ENCODE measurements at regions not wholly inside any gene's neighbourhood (a gene's known extent, or its start where the extent isn't known, plus 50 kb on each side); places are given as distances from the start of the nearest gene placed in this dataset.
A peak's percentile ranks its signal among the peaks of the same experiment; 100 is the strongest.

DNA sequence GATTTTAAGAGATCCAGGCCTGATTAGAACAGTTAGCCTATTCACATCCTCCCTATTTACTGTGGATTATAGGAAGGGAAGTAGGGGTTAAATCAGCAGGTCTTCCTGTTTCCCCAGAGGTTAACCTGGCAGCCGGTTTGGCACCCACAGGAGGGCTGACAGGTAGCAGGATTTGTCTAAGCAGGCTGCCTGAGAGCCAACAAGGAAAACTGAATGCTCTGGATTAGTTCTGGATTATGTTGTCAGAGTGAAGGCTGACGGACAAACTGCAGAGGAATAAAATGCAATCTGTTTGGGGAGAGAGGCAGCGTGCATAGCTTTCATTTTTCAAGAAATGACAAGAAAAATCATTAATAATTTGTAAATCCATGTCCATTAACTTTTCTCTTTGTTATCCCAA is 397.1 kb upstream of the FAM241A start:
- TF ChIP-seq POLR2AphosphoS5 (IDR thresholded peaks at IDR 0.05; ENCODE audit: borderline replicate concordance, low read depth, low read length) (no peak), EZH2 (IDR thresholded peaks at IDR 0.05) (no peak), FOXP2 (optimal IDR thresholded peaks at IDR 0.05; ENCODE audit: control extremely low read depth, extremely low read length, insufficient read depth) (no peak)
- no peak overlapping the region for H3K4me3 ChIP-seq
- no peak overlapping the region for H3K9ac ChIP-seq (ENCODE audit: insufficient read length)
- no peaks in the 10 kb centered on the region for H3K9me3 ChIP-seq (ENCODE audit: low read depth, low read length)
- H3K36me3 ChIP-seq (ENCODE audit: insufficient read depth, low read length), result no peaks in the 10 kb centered on the region
- no peak overlapping the region for H3K27ac ChIP-seq
- no peak for DNase-seq (ENCODE audit: low read depth, low spot score)

DNA sequence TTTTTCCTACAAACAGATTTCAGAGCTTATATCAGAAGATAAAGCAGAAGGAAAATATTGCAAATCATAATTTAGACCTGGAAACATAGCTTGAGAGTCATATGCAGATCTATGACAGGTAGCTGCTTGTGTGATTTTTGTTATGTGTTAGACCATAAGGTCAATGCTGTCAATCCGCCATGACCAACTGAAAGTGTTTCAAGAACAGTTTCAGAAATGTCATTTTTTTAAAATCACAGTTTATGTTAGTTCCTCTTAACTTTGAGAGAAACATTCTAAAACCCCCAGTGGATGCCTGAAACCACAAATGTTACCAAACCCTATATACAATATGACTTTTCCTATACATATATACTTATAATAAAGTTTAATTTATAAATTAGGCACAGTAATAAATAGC is 391.3 kb upstream of the FAM241A start:
- TF ChIP-seq POLR2AphosphoS5 (IDR thresholded peaks at IDR 0.05; ENCODE audit: borderline replicate concordance, low read depth, low read length) (no peak), FOXP2 (optimal IDR thresholded peaks at IDR 0.05; ENCODE audit: control extremely low read depth, extremely low read length, insufficient read depth) (no peak), EZH2 (IDR thresholded peaks at IDR 0.05) (no peak)
- no peak overlapping the region for H3K4me3 ChIP-seq

DNA sequence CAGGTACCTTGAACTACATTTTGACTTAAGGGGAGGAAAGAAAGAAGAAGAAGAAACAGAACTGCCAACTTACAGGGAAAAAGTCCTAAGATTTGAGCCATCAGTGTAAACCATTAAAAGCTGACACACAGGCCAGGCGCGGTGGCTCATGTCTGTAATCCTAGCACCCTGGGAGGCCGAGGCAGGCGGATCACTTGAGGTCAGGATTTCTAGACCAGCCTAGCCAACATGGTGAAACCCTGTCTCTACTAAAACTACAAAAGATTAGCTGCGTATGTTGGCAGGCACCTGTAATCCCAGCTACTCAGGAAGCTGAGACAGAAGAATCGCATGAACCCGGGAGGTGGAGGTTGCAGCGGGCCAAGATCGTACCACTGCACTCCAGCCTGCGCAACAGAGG is 389.7 kb upstream of the FAM241A start:
- H3K36me3 ChIP-seq (ENCODE audit: insufficient read depth, low read length), result no peaks in the 10 kb centered on the region
- TF ChIP-seq EZH2 (IDR thresholded peaks at IDR 0.05) (no peak), FOXP2 (optimal IDR thresholded peaks at IDR 0.05; ENCODE audit: control extremely low read depth, extremely low read length, insufficient read depth) (no peak), POLR2AphosphoS5 (IDR thresholded peaks at IDR 0.05; ENCODE audit: borderline replicate concordance, low read depth, low read length) (no peak)

More for the DNA sequence above, 391.3 kb upstream of the FAM241A start:
- no peak overlapping the region for H3K27ac ChIP-seq
- no peaks in the 10 kb centered on the region for H3K9me3 ChIP-seq (ENCODE audit: low read depth, low read length)
- no peak for DNase-seq (ENCODE audit: low read depth, low spot score)
- H3K9ac ChIP-seq (ENCODE audit: insufficient read length), result no peak overlapping the region
- no peaks in the 10 kb centered on the region for H3K36me3 ChIP-seq (ENCODE audit: insufficient read depth, low read length)

DNA sequence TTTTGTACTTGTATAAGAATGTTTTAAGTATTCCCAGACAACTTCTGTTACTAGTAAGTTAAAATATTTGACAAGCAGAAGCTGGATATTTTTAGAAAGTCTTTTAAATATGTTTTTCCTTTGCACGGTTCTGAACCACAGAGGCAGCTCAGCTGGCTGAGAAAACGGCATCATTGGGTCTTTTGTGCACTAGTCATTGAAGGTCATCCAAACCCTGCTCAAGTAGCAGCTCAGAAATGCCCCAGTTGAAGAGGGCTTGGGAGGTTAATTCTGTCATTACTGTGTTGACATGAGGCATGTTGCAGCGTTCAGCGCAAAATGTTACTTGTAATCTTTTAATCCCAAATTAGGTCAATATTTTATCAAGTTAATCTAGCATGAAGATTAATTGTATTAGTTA is 383.7 kb upstream of the FAM241A start:
- H3K36me3 ChIP-seq (ENCODE audit: insufficient read depth, low read length), result no peaks in the 10 kb centered on the region
- no peak for DNase-seq (ENCODE audit: low read depth, low spot score)
- no peak overlapping the region for H3K9ac ChIP-seq (ENCODE audit: insufficient read length)
- no peak overlapping the region for H3K27ac ChIP-seq
- no peak overlapping the region for H3K4me3 ChIP-seq
- no peak for TF ChIP-seq EZH2 (IDR thresholded peaks at IDR 0.05)
- no peak for TF ChIP-seq POLR2AphosphoS5 (IDR thresholded peaks at IDR 0.05; ENCODE audit: borderline replicate concordance, low read depth, low read length)
- TF ChIP-seq FOXP2 (optimal IDR thresholded peaks at IDR 0.05; ENCODE audit: control extremely low read depth, extremely low read length, insufficient read depth), result no peak
- no peaks in the 10 kb centered on the region for H3K9me3 ChIP-seq (ENCODE audit: low read depth, low read length)

More for the DNA sequence above, 389.7 kb upstream of the FAM241A start:
- H3K9ac ChIP-seq (ENCODE audit: insufficient read length), result no peak overlapping the region
- H3K27ac ChIP-seq, result no peak overlapping the region
- no peaks in the 10 kb centered on the region for H3K9me3 ChIP-seq (ENCODE audit: low read depth, low read length)
- DNase-seq (ENCODE audit: low read depth, low spot score), result no peak
- no peak overlapping the region for H3K4me3 ChIP-seq

DNA sequence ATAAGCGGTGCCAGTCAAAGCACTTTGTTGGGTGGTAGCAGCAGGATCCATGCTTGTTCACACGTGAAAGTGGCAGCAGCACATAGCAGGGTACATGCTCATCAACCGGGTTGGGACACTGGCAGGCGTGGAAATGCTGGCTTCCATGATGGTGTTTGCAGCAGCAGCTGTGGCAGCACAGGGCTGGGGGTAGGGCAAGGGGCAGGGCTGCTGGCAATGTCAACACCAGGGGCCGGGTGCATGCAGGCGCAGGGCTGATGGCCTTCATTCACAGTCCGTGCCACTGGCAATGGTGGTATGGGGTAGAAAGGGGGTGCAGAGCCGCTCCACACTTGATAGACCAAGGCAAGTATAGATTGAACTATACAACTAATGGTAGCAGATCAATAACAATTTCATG is 374.7 kb upstream of the FAM241A start:
- H3K9ac ChIP-seq (ENCODE audit: insufficient read length), result no peak overlapping the region
- TF ChIP-seq POLR2AphosphoS5 (IDR thresholded peaks at IDR 0.05; ENCODE audit: borderline replicate concordance, low read depth, low read length) (no peak), EZH2 (IDR thresholded peaks at IDR 0.05) (no peak), FOXP2 (optimal IDR thresholded peaks at IDR 0.05; ENCODE audit: control extremely low read depth, extremely low read length, insufficient read depth) (no peak)
- no peak overlapping the region for H3K27ac ChIP-seq
- no peak for DNase-seq (ENCODE audit: low read depth, low spot score)
- H3K36me3 ChIP-seq (ENCODE audit: insufficient read depth, low read length), result no peaks in the 10 kb centered on the region
- no peak overlapping the region for H3K4me3 ChIP-seq
- no peaks in the 10 kb centered on the region for H3K9me3 ChIP-seq (ENCODE audit: low read depth, low read length)

DNA sequence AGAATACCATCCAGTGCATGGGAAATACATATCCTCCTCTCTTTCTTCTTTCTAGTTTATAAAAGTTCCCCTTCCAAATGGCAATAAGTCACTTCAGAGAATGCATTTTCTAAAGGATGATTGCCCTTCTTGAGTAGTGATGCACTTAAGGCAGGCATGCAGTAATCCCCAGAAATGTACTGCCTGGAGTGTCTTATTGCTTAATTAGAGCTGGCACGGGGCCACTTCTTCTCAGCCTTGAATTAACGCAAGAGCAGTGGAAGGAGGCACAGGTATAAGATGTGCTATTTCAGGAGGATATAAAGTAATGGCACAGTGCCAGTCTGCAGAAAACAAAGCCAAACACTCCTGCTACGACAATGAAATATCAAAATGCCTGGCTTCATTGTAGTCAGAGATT is 371.4 kb upstream of the FAM241A start:
- H3K27ac ChIP-seq, result peak overlapping the region; percentile 67
- DNase-seq (ENCODE audit: low read depth, low spot score), result peak; percentile 55
- no peak for TF ChIP-seq FOXP2 (optimal IDR thresholded peaks at IDR 0.05; ENCODE audit: control extremely low read depth, extremely low read length, insufficient read depth)
- no peak for TF ChIP-seq POLR2AphosphoS5 (IDR thresholded peaks at IDR 0.05; ENCODE audit: borderline replicate concordance, low read depth, low read length)
- TF ChIP-seq EZH2 (IDR thresholded peaks at IDR 0.05), result no peak

DNA sequence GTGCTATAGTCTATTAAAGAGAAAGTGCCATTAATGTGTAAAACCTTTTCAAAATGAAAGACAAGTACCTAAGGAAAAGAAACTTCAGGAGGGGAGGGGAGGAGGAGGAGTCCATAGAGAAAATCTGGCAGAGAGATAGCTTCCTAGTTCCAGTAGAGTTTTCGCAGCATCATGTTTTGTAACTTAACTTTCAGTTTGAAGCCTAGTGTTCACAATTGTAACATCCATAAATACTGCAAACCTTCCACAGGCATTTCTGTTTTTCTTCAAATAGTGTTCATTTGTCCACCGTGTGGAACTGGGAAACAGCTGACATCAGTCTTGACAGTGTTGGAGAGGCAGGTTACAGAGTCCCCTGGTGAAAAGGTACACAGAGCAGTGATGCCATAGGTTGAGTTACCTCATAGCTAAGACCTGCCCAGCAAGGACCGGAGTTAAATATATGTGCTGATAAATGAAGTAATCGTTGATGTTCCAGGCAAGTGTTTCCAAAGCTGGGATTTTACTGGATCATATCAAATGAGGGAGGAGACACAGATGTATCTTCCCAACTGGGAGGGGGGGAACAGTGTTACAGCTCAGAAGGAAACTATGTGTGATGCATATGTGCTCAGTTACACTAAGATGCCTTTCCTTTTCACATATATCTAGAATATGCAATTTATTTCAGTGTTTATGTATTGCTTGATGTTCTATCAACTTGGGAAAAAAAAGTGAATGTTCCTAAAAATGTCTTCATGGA is 369.5 kb upstream of the FAM241A start:
- Histone ChIP-seq H3K9me3 (ENCODE audit: low read depth, low read length) (no peaks in the 10 kb centered on the region), H3K36me3 (ENCODE audit: insufficient read depth, low read length) (no peaks in the 10 kb centered on the region), H3K27ac (peak overlapping the region; percentile 52; the same call in 1 of the 2 replicates), H3K4me3 (no peak overlapping the region), H3K9ac (ENCODE audit: insufficient read length) (no peak overlapping the region)
- DNase-seq (ENCODE audit: low read depth, low spot score), result no peak
- TF ChIP-seq EZH2 (IDR thresholded peaks at IDR 0.05) (no peak), POLR2AphosphoS5 (IDR thresholded peaks at IDR 0.05; ENCODE audit: borderline replicate concordance, low read depth, low read length) (no peak), FOXP2 (optimal IDR thresholded peaks at IDR 0.05; ENCODE audit: control extremely low read depth, extremely low read length, insufficient read depth) (no peak)

More for the DNA sequence above, 371.4 kb upstream of the FAM241A start:
- no peak overlapping the region for H3K4me3 ChIP-seq
- H3K9me3 ChIP-seq (ENCODE audit: low read depth, low read length), result no peaks in the 10 kb centered on the region
- H3K9ac ChIP-seq (ENCODE audit: insufficient read length), result no peak overlapping the region
- H3K36me3 ChIP-seq (ENCODE audit: insufficient read depth, low read length), result no peaks in the 10 kb centered on the region

DNA sequence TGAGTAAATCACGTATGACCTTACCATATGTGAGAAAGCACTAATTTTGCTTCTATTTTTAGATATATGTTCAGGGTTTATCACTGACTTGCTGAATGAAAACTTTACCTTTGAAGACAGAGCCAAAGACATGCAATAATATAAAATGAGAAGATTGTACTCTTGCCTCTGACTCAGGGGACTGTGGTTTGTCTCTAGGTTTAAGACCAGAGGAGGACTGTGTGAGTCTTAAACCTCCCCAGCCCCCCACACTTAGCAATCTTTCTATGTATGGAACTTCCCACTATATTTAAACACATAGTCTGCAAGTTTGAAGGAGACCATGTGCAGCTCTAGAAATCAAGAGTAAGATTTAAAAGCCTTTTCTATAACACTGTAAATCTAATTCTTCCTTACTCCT is 368.7 kb upstream of the FAM241A start:
- Histone ChIP-seq H3K36me3 (ENCODE audit: insufficient read depth, low read length) (peaks cover 3% of the 10 kb centered on the region; the same call in 1 of the 2 replicates), H3K9ac (ENCODE audit: insufficient read length) (no peak overlapping the region), H3K9me3 (ENCODE audit: low read depth, low read length) (no peaks in the 10 kb centered on the region), H3K27ac (peak overlapping the region; percentile 39; the same call in 1 of the 2 replicates), H3K4me3 (no peak overlapping the region)
- no peak for DNase-seq (ENCODE audit: low read depth, low spot score)
- no peak for TF ChIP-seq FOXP2 (optimal IDR thresholded peaks at IDR 0.05; ENCODE audit: control extremely low read depth, extremely low read length, insufficient read depth)
- TF ChIP-seq POLR2AphosphoS5 (IDR thresholded peaks at IDR 0.05; ENCODE audit: borderline replicate concordance, low read depth, low read length), result no peak
- no peak for TF ChIP-seq EZH2 (IDR thresholded peaks at IDR 0.05)

Data from SK-N-MC (cell line).